IPS-15b (cell line): ENCODE measurements at regions not wholly inside any gene's neighbourhood (a gene's known extent, or its start where the extent isn't known, plus 50 kb on each side); places are given as distances from the start of the nearest gene placed in this dataset.
"Not testable (repeated sequence)": the region's sequence is repeated elsewhere in the genome, so short reads cannot be mapped to it uniquely, and the experiment has no call there.

Source experiments
- H3K27me3 ChIP-seq: one replicate; pipeline ENCODE4 v1.6.1; 2013; ENCODE audit warnings: low read length; ENCODE audit not compliant: control insufficient read depth, insufficient read depth
- H3K36me3 ChIP-seq: one replicate; pipeline ENCODE4 v1.6.1; 2013; ENCODE audit warnings: low read length; ENCODE audit not compliant: control insufficient read depth, insufficient read depth
- H3K4me1 ChIP-seq: one replicate; pipeline ENCODE4 v1.6.1; 2013; ENCODE audit warnings: mild to moderate bottlenecking, low read length; ENCODE audit not compliant: control insufficient read depth, insufficient read depth
- H3K4me3 ChIP-seq: one replicate; pipeline ENCODE4 v1.5.1; 2013; ENCODE audit warnings: low read depth, low read length
- H3K9ac ChIP-seq: one replicate; pipeline ENCODE4 v1.6.1; 2013; ENCODE audit warnings: low read depth, mild to moderate bottlenecking, low read length
- H3K9me3 ChIP-seq: one replicate; pipeline ENCODE4 v1.6.1; 2013; ENCODE audit warnings: mild to moderate bottlenecking, low read length; ENCODE audit not compliant: control insufficient read depth, insufficient read depth

- Histone ChIP-seq H3K27me3 (no peaks in the 10 kb centered on the region), H3K4me1 (no peaks in the 10 kb centered on the region), H3K9ac (no peak overlapping the region), H3K9me3 (no peaks in the 10 kb centered on the region), H3K4me3 (no peak overlapping the region), H3K36me3 (no peaks in the 10 kb centered on the region)
These were observed 2167.7 kb upstream of the WWC1 start for GRCh38 chr5:166123717-166124116.

DNA sequence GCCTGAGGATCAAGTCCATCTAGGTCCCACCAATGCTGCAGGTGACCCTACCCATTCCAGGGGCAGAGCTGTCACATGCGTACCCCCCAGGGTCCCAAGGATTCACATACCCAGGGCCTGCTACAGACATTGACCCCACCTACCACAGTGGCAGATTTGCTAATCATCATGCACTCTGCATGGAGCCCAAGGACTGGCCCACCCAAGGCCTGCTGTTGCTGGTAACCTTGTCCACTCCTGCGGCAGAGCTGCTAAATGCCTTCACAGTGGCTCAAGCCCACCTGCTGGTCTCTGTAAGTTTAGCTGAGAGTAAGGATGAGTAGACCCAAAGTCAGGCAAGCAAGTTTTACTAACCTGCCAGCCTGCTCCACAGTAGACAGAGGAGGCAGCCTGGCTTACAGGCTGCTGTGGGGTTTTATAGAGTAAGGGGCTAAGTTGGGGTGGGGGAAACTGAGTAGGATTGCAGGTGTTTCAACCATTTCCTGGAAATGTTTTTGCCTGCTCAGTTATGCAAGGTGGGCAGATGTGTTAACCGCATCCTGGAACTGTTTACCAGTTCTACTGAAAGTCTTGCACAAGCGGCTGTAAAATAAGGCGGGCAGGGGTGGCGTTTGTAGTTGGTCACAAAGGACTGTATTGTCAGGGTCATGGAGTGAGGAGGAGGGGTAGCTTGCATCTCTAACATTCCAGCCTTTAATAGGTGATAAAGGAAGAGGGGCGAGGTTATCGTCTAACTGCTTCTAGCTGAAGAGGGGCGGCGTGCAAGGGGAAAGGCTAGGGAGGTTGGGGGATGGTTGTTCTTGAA, 2163.5 kb upstream of the WWC1 start:
- Histone ChIP-seq H3K9me3 (no peaks in the 10 kb centered on the region), H3K27me3 (no peaks in the 10 kb centered on the region), H3K36me3 (no peaks in the 10 kb centered on the region), H3K4me1 (no peaks in the 10 kb centered on the region), H3K9ac (no peak overlapping the region), H3K4me3 (no peak overlapping the region)

GRCh38 chr5:166145107-166145506, 2146.3 kb upstream of the WWC1 start:
- H3K9me3 ChIP-seq, H3K9ac ChIP-seq, H3K27me3 ChIP-seq, H3K4me1 ChIP-seq, H3K36me3 ChIP-seq, H3K4me3 ChIP-seq: not testable (repeated sequence)

GRCh38 chr5:166163996-166164610, 2127.3 kb upstream of the WWC1 start:
- Histone ChIP-seq H3K4me3 (no peak overlapping the region), H3K9me3 (no peaks in the 10 kb centered on the region), H3K27me3 (no peaks in the 10 kb centered on the region), H3K36me3 (no peaks in the 10 kb centered on the region), H3K9ac (no peak overlapping the region), H3K4me1 (no peaks in the 10 kb centered on the region)

DNA sequence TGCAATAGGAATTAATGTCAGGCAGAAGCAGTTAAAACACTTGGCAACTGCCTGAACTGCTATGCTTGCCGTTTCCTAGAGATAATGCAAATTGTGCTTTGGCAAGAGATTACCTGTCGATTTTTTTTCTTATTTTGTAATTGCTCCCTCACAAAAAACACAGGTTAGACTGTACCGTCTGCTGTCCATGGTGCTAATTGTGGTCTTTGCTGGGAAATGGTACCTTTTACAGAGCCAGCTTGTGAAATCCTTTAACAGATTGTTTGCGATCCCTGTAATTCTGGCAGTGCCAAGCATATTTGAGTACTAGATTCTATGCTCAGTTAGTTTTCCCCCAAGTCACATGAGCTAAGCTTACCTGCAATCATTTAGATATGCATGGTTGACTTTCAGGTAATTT, 2125.8 kb upstream of the WWC1 start:
- H3K36me3 ChIP-seq: no peaks in the 10 kb centered on the region
- H3K9me3 ChIP-seq: no peaks in the 10 kb centered on the region
- H3K4me3 ChIP-seq: no peak overlapping the region
- H3K4me1 ChIP-seq: no peaks in the 10 kb centered on the region
- no peak overlapping the region for H3K9ac ChIP-seq
- no peaks in the 10 kb centered on the region for H3K27me3 ChIP-seq

DNA sequence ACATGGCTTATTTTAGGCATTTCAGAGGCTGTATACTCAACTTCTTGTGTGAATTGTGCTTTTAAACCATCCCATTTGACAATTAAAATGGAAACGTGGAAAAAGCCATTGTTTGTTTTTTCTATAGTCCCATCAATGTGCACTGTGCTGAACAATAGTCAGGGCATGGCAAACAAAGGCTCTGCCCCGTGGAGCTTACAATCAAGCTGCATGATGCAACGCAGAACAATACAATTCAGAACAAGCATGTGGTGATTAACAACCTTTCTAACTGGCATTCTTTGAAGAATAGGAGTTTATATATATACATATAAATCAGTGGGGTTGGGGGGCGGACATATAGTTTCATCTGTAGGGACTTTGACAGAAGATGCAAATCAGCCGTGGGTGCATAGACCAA, 2125.4 kb upstream of the WWC1 start:
- H3K9me3 ChIP-seq: no peaks in the 10 kb centered on the region
- H3K4me3 ChIP-seq: no peak overlapping the region
- H3K4me1 ChIP-seq: no peaks in the 10 kb centered on the region
- no peak overlapping the region for H3K9ac ChIP-seq
- no peaks in the 10 kb centered on the region for H3K36me3 ChIP-seq
- H3K27me3 ChIP-seq: no peaks in the 10 kb centered on the region

GRCh38 chr5:166172597-166172996, 2118.8 kb upstream of the WWC1 start:
- H3K27me3 ChIP-seq: no peaks in the 10 kb centered on the region
- H3K4me3 ChIP-seq: no peak overlapping the region
- H3K4me1 ChIP-seq: no peaks in the 10 kb centered on the region
- no peaks in the 10 kb centered on the region for H3K9me3 ChIP-seq
- no peaks in the 10 kb centered on the region for H3K36me3 ChIP-seq
- no peak overlapping the region for H3K9ac ChIP-seq

- no peaks in the 10 kb centered on the region for H3K4me1 ChIP-seq
- no peak overlapping the region for H3K4me3 ChIP-seq
- no peaks in the 10 kb centered on the region for H3K9me3 ChIP-seq
- H3K9ac ChIP-seq: no peak overlapping the region
- no peaks in the 10 kb centered on the region for H3K36me3 ChIP-seq
- H3K27me3 ChIP-seq: no peaks in the 10 kb centered on the region
These were observed 2112.9 kb upstream of the WWC1 start for GRCh38 chr5:166178411-166179080.

DNA sequence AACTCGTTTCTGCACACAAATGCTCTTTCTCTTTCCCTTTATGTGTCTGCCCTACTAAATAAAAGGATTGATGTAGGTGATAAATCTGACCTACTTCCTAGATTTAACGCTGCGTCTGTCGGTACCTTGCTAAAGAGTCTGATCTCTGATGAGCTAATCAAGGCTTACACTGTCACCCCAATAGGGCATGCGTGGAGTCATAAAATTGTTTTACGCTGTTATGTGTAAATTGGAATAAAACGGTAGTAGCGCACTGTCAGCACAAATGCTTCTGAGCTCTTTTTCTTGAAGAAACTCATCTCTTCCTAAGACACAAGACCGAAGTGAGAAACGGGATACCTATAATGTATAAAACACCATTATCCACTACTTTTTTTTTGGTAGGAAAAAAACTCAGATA, 2106.3 kb upstream of the WWC1 start:
- Histone ChIP-seq H3K4me3 (no peak overlapping the region), H3K9me3 (no peaks in the 10 kb centered on the region), H3K27me3 (no peaks in the 10 kb centered on the region), H3K4me1 (no peaks in the 10 kb centered on the region), H3K9ac (no peak overlapping the region), H3K36me3 (no peaks in the 10 kb centered on the region)

DNA sequence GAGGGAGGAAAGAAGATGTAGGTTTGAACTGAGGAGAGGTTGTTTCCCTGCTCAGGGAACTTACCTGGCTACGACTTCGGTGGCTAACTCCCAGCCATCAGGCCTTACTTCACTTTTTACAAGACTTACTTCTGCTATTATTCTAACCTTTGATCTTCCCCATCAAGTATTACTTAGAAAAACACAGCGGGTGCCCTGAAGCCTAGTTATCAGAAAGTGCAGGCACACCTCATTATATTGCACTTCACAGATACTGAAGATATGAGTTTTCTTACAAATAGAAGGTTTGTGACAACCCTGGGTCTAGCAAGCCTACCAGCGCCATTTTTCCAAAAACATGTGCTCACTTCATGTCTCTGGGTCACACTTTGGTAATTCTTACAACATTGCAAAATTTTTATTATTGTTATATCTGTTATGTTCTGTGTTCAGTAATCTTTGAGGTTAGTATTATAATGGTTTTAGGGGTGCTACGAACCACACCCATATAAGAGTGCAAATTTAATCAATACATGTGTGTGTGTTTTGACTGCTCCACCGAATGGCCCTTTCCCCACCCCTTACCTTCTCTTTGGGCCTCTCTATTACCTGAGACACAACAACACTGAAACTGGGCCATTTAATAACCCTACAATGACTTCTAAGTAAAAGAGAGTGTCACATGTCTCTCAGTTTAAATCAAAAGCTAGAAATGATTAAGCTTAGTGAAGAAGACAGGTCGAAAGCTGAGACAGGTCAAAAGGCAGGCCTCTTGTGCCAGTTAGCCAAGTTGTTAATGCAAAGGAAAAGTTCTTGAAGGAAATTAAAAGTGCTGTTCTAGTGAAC, 2102.7 kb upstream of the WWC1 start:
- no peaks in the 10 kb centered on the region for H3K36me3 ChIP-seq
- H3K9me3 ChIP-seq: no peaks in the 10 kb centered on the region
- no peaks in the 10 kb centered on the region for H3K27me3 ChIP-seq
- no peak overlapping the region for H3K9ac ChIP-seq
- no peak overlapping the region for H3K4me3 ChIP-seq
- H3K4me1 ChIP-seq: no peaks in the 10 kb centered on the region

DNA sequence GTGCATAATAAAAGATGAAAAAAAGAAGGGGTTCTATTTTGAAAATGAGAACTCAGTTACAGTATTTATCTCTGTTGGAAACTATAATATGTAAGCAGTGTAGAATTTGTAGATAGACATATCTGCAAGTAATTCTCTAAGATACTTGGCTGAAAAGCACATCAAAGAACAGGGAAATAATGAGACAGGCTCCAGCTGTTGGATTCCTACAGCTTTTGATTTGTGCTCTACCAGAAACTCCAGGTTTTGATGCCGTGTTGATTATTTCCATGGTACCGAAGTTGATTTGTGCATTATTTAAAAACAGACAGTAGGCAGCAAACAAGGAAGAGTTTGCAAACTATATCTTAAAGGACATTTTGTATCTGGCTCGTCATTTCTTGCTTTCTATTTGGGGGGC, 2098.7 kb upstream of the WWC1 start:
- Histone ChIP-seq H3K4me3 (no peak overlapping the region), H3K36me3 (no peaks in the 10 kb centered on the region)

More for the DNA sequence above, 2098.7 kb upstream of the WWC1 start:
- Histone ChIP-seq H3K27me3 (no peaks in the 10 kb centered on the region), H3K9ac (no peak overlapping the region), H3K4me1 (no peaks in the 10 kb centered on the region), H3K9me3 (no peaks in the 10 kb centered on the region)
